ENCODE measurements at regions not wholly inside any gene's neighbourhood (a gene's known extent, or its start where the extent isn't known, plus 50 kb on each side); places are given as distances from the start of the nearest gene placed in this dataset.

GRCh38 chr2:60271713-60272112 lies 281.7 kb downstream of the BCL11A start:
- TF ChIP-seq ARNT (IDR thresholded peaks at IDR 0.05) = no peak
- TF ChIP-seq BHLHE40 (IDR thresholded peaks at IDR 0.05; ENCODE audit: borderline replicate concordance) = no peak
- no peak for TF ChIP-seq ZNF384 (IDR thresholded peaks at IDR 0.05)
- TF ChIP-seq TARDBP (IDR thresholded peaks at IDR 0.05) = no peak
- TF ChIP-seq NFRKB (IDR thresholded peaks at IDR 0.05) = no peak

All from HEK293T (cell line).